IMR-90 (cell line): ENCODE measurements at regions not wholly inside any gene's neighbourhood (a gene's known extent, or its start where the extent isn't known, plus 50 kb on each side); places are given as distances from the start of the nearest gene placed in this dataset.

Experiments
- ATAC-seq: fragments of 200-7000 bp; cut with Tn5 transposase; 2 replicates; pipeline ENCODE4 v1.9.1; 2020; ENCODE audit warnings: low read depth, mild to moderate bottlenecking, moderate library complexity
- BruUV-seq: library from RNA; stranded (reverse); fragments of 400-500 nt; replicated peaks from 2 replicates; lab custom pipeline; 2021; lab: Mats Ljungman, UMichigan
- CTCF ChIA-PET: fragments of 300-600 bp; formaldehyde crosslinking; extraction: SDS; loops from one replicate; lab custom pipeline; 2021; ENCODE audit warnings: antibody characterized with exemption; lab: Yijun Ruan, JAX
- POLR2A ChIA-PET: fragments of 300-600 bp; sonication (Branson Sonifier 250); formaldehyde crosslinking; loops from one replicate; lab custom pipeline; 2022; ENCODE audit warnings: antibody characterized with exemption; ENCODE audit not compliant: unreplicated experiment; lab: Charles Lee
- DNase-seq: peaks from one replicate; pipeline ENCODE4 v3.0.0; 2013
- H2AFZ ChIP-seq: replicated peaks from 2 replicates; pipeline ENCODE3; 2013; ENCODE audit warnings: low read length, mild to moderate bottlenecking; ENCODE audit not compliant: poor library complexity
- H2AK5ac ChIP-seq: 2 replicates; pipeline ENCODE4 v1.6.1; 2013; ENCODE audit warnings: low read depth, low read length, inconsistent platforms
- H2AK9ac ChIP-seq: replicated peaks from 2 replicates; pipeline ENCODE3; 2013; ENCODE audit warnings: mild to moderate bottlenecking, low read depth, low read length, moderate library complexity; ENCODE audit not compliant: poor library complexity
- H2BK120ac ChIP-seq: 2 replicates; pipeline ENCODE4 v1.6.1; 2013; ENCODE audit warnings: low read depth, low read length, inconsistent platforms
- H2BK15ac ChIP-seq: 3 replicates; pipeline ENCODE4 v1.6.1; 2013; ENCODE audit warnings: low read depth, low read length, inconsistent platforms
- H2BK20ac ChIP-seq: 2 replicates; pipeline ENCODE4 v1.6.1; 2013; ENCODE audit warnings: low read depth, mild to moderate bottlenecking, inconsistent platforms, low read length, moderate library complexity
- H2BK5ac ChIP-seq: 2 replicates; pipeline ENCODE4 v1.6.1; 2013; ENCODE audit warnings: mild to moderate bottlenecking, low read depth, low read length, inconsistent platforms; ENCODE audit not compliant: poor library complexity, severe bottlenecking
- H3K14ac ChIP-seq: replicated peaks from 2 replicates; pipeline ENCODE4 v1.6.1; 2013; ENCODE audit warnings: low read depth, low read length, inconsistent platforms
- H3K18ac ChIP-seq: 2 replicates; pipeline ENCODE4 v1.6.1; 2013; ENCODE audit warnings: low read depth, low read length, control low read depth
- H3K23ac ChIP-seq: 2 replicates; pipeline ENCODE4 v1.6.1; 2013; ENCODE audit warnings: low read depth, low read length, inconsistent platforms
- H3K27ac ChIP-seq: 2 replicates; pipeline ENCODE4 v1.5.1; 2013; ENCODE audit warnings: mild to moderate bottlenecking, control low read depth, low read length; ENCODE audit not compliant: insufficient read depth
- H3K27me3 ChIP-seq: 2 replicates; pipeline ENCODE4 v1.6.1; 2013; ENCODE audit warnings: low read length; ENCODE audit not compliant: control insufficient read depth, insufficient read depth
- H3K36me3 ChIP-seq: 2 replicates; pipeline ENCODE4 v1.6.1; 2013; ENCODE audit warnings: low read length, mixed read lengths; ENCODE audit not compliant: control insufficient read depth, insufficient read depth
- H3K4ac ChIP-seq: 2 replicates; pipeline ENCODE4 v1.6.1; 2013; ENCODE audit warnings: low read depth, low read length, inconsistent platforms
- H3K4me1 ChIP-seq: 2 replicates; pipeline ENCODE4 v1.6.1; 2013; ENCODE audit warnings: low read length, mixed read lengths; ENCODE audit not compliant: control insufficient read depth, insufficient read depth
- H3K4me2 ChIP-seq: 2 replicates; pipeline ENCODE4 v1.6.1; 2013; ENCODE audit warnings: low read depth, mild to moderate bottlenecking, control low read depth, low read length, moderate library complexity
- H3K4me3 ChIP-seq: 2 replicates; pipeline ENCODE4 v1.5.1; 2013; ENCODE audit warnings: low read depth, mild to moderate bottlenecking, control low read depth, low read length, moderate library complexity; ENCODE audit not compliant: insufficient read depth
- H3K56ac ChIP-seq: 2 replicates; pipeline ENCODE4 v1.6.1; 2013; ENCODE audit warnings: low read length, inconsistent platforms; ENCODE audit not compliant: insufficient read depth; ENCODE audit errors: extremely low read depth
- H3K79me1 ChIP-seq, 2 experiments: 2 replicates each; pipeline ENCODE4 v1.6.1; 2013; ENCODE audit warnings: low read length in 2 of 2, inconsistent platforms in 1 of 2, low read depth in 1 of 2
- H3K9ac ChIP-seq: 2 replicates; pipeline ENCODE4 v1.6.1; 2013; ENCODE audit warnings: low read depth, low read length, control low read depth
- H3K9me1 ChIP-seq: 2 replicates; pipeline ENCODE4 v1.6.1; 2013; ENCODE audit warnings: low read length, inconsistent platforms; ENCODE audit not compliant: insufficient read depth
- H3K9me3 ChIP-seq: 2 replicates; pipeline ENCODE4 v1.6.1; 2013; ENCODE audit warnings: low read length; ENCODE audit not compliant: control insufficient read depth, insufficient read depth
- H4K20me1 ChIP-seq: 2 replicates; pipeline ENCODE4 v1.6.1; 2013; ENCODE audit warnings: low read length, inconsistent platforms; ENCODE audit not compliant: insufficient read depth
- H4K5ac ChIP-seq: 2 replicates; pipeline ENCODE4 v1.6.1; 2013; ENCODE audit warnings: mild to moderate bottlenecking, low read depth, low read length, control low read depth
- H4K8ac ChIP-seq, 2 experiments: 2 replicates each; pipeline ENCODE4 v1.6.1; 2013; ENCODE audit warnings: low read depth in 2 of 2, low read length in 2 of 2, control low read depth in 1 of 2, inconsistent platforms in 1 of 2
- H4K91ac ChIP-seq: 2 replicates; pipeline ENCODE4 v1.6.1; 2013; ENCODE audit warnings: low read depth, low read length, inconsistent platforms; ENCODE audit not compliant: insufficient read depth
- BHLHE40 ChIP-seq: fragments of 150-350 bp; IDR thresholded peaks from 2 replicates; pipeline ENCODE4 v1.6.1; 2016; ENCODE audit warnings: mild to moderate bottlenecking, low read depth, low read length
- CEBPB ChIP-seq: IDR thresholded peaks from 2 replicates; pipeline ENCODE4 v1.6.1; 2012; ENCODE audit warnings: low read depth, low read length, improper control_type of control experiment
- CHD1 ChIP-seq: IDR thresholded peaks from 2 replicates; pipeline ENCODE4 v1.6.1; 2012; ENCODE audit warnings: low read depth, low read length, improper control_type of control experiment
- ELK1 ChIP-seq: fragments of 150-350 bp; IDR thresholded peaks from 2 replicates; pipeline ENCODE4 v1.6.1; 2016; ENCODE audit warnings: low read depth, mild to moderate bottlenecking, low read length, moderate library complexity, borderline replicate concordance
- FOS ChIP-seq: fragments of 150-350 bp; IDR thresholded peaks from 2 replicates; pipeline ENCODE4 v1.6.1; 2016; ENCODE audit warnings: low read depth, low read length
- MXI1 ChIP-seq: IDR thresholded peaks from 2 replicates; pipeline ENCODE4 v1.6.1; 2012; ENCODE audit warnings: low read depth, mild to moderate bottlenecking, low read length, moderate library complexity, borderline replicate concordance
- POLR2A ChIP-seq: IDR thresholded peaks from 2 replicates; pipeline ENCODE4 v1.6.1; 2012; ENCODE audit warnings: mild to moderate bottlenecking, low read depth, low read length
- RAD21 ChIP-seq: IDR thresholded peaks from 2 replicates; pipeline ENCODE4 v1.6.1; 2012; ENCODE audit warnings: low read length, improper control_type of control experiment
- RCOR1 ChIP-seq: IDR thresholded peaks from 2 replicates; pipeline ENCODE4 v1.6.1; 2012; ENCODE audit warnings: mild to moderate bottlenecking, low read length, improper control_type of control experiment; ENCODE audit not compliant: insufficient replicate concordance
- RFX5 ChIP-seq: IDR thresholded peaks from 2 replicates; pipeline ENCODE4 v1.8.0; 2012; ENCODE audit warnings: low read depth, mild to moderate bottlenecking, low read length, moderate library complexity
- SMC3 ChIP-seq: fragments of 150-350 bp; IDR thresholded peaks from 2 replicates; pipeline ENCODE4 v1.6.1; 2016; ENCODE audit warnings: low read depth, mild to moderate bottlenecking, antibody characterized with exemption, low read length, moderate library complexity
- USF2 ChIP-seq: fragments of 150-350 bp; IDR thresholded peaks from 2 replicates; pipeline ENCODE4 v1.6.1; 2017; ENCODE audit warnings: mild to moderate bottlenecking, antibody characterized with exemption, low read length, low read depth
- dilution Hi-C: fragments of 300-500 bp; cut with HindIII; formaldehyde crosslinking; loops from one replicate; pipeline ENCODE4 v1.14.3; 2018; ENCODE audit warnings: low sequenced_read_pairs; ENCODE audit not compliant: unreplicated experiment
- in situ Hi-C: fragments of 300-500 bp; cut with MboI; formaldehyde crosslinking; loops from 3 replicates; pipeline ENCODE4 v1.14.3; 2019; ENCODE audit warnings: low sequenced_read_pairs, inconsistent platforms, mixed read lengths
- intact Hi-C: fragments of 100-400 bp; cut with micrococcal nuclease; formaldehyde crosslinking; loops from 2 replicates; pipeline ENCODE4 v1.10.0; 2022
- TF ChIP-seq, protein P1 (sequence below): conservative IDR thresholded peaks from 2 replicates; pipeline ENCODE4 v1.5.1; 2012; ENCODE audit warnings: mild to moderate bottlenecking, low read depth, low read length, improper control_type of control experiment

GRCh38 chr14:40296821-40297220 is 864.6 kb upstream of the FBXO33 start:
- H4K20me1 ChIP-seq: no peaks in the 10 kb centered on the region
- peaks cover 11% of the 10 kb centered on the region; the same call in 1 of the 2 replicates for H3K9me3 ChIP-seq
- no peak overlapping the region for H2AFZ ChIP-seq
- H3K4me1 ChIP-seq: no peaks in the 10 kb centered on the region
- H3K27ac ChIP-seq: no peak overlapping the region
- TF ChIP-seq FOS (no peak), BHLHE40 (no peak), SMC3 (no peak), CEBPB (no peak), RAD21 (no peak), CHD1 (no peak), MXI1 (no peak), RCOR1 (no peak), USF2 (no peak), RFX5 (no peak), POLR2A (no peak), ELK1 (no peak)
- TF ChIP-seq, protein P1, sequence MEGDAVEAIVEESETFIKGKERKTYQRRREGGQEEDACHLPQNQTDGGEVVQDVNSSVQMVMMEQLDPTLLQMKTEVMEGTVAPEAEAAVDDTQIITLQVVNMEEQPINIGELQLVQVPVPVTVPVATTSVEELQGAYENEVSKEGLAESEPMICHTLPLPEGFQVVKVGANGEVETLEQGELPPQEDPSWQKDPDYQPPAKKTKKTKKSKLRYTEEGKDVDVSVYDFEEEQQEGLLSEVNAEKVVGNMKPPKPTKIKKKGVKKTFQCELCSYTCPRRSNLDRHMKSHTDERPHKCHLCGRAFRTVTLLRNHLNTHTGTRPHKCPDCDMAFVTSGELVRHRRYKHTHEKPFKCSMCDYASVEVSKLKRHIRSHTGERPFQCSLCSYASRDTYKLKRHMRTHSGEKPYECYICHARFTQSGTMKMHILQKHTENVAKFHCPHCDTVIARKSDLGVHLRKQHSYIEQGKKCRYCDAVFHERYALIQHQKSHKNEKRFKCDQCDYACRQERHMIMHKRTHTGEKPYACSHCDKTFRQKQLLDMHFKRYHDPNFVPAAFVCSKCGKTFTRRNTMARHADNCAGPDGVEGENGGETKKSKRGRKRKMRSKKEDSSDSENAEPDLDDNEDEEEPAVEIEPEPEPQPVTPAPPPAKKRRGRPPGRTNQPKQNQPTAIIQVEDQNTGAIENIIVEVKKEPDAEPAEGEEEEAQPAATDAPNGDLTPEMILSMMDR: no peak
- intact Hi-C loops (loop anchor here (5.0 kb wide), 1 partner anchor 1450 kb away; no protein-coding TSS in a partner anchor), in situ Hi-C loops (no loop called here), dilution Hi-C loops (no loop called here)
- H3K4me3 ChIP-seq: no peak overlapping the region
- no peak overlapping the region for H4K5ac ChIP-seq
- H3K4me2 ChIP-seq: no peak overlapping the region
- DNase-seq (no peak), ATAC-seq (no peak)
- H3K14ac ChIP-seq: no peak overlapping the region
- no peak overlapping the region for H3K56ac ChIP-seq
- no peaks in the 10 kb centered on the region for H3K36me3 ChIP-seq
- no peak overlapping the region for H2AK9ac ChIP-seq
- no peak overlapping the region for H3K9ac ChIP-seq
- H3K79me1 ChIP-seq: no peaks in the 10 kb centered on the region
- no peak overlapping the region for H2BK15ac ChIP-seq
- ChIA-PET CTCF (no interaction called here), POLR2A (no interaction called here)
- no peak overlapping the region for H3K4ac ChIP-seq
- H3K9me1 ChIP-seq: no peaks in the 10 kb centered on the region
- H2AK5ac ChIP-seq: no peak overlapping the region
- H4K8ac ChIP-seq: no peak overlapping the region
- H3K18ac ChIP-seq: no peak overlapping the region
- H4K91ac ChIP-seq: no peak overlapping the region
- no peak overlapping the region for H2BK5ac ChIP-seq
- no peak overlapping the region for H2BK20ac ChIP-seq
- no peaks in the 10 kb centered on the region for H3K27me3 ChIP-seq
- no TSS peak for BruUV-seq
- H3K23ac ChIP-seq: no peak overlapping the region
- no peak overlapping the region for H2BK120ac ChIP-seq
